ENCODE measurements at regions not wholly inside any gene's neighbourhood (a gene's known extent, or its start where the extent isn't known, plus 50 kb on each side); places are given as distances from the start of the nearest gene placed in this dataset.

DNA sequence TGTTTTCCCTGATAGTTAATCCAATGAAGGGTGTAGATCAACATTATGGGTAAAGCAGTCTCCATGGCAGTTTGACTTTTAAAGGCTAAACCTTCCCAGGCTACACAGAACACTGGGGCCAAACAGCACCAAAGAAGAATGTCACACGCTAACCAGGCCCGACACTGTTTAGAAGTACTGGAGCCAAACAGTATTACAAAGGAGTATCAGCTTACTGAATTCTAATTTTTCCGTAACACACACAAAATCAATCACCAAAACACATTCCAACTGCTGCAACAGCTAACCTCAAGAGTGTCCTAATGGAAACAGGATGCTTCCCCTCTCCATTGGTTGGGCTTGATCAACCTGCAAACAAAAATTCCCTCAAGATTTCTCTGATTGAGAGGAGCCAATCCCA, 783.5 kb downstream of the PCDH18 start:
- TF ChIP-seq, protein P1, sequence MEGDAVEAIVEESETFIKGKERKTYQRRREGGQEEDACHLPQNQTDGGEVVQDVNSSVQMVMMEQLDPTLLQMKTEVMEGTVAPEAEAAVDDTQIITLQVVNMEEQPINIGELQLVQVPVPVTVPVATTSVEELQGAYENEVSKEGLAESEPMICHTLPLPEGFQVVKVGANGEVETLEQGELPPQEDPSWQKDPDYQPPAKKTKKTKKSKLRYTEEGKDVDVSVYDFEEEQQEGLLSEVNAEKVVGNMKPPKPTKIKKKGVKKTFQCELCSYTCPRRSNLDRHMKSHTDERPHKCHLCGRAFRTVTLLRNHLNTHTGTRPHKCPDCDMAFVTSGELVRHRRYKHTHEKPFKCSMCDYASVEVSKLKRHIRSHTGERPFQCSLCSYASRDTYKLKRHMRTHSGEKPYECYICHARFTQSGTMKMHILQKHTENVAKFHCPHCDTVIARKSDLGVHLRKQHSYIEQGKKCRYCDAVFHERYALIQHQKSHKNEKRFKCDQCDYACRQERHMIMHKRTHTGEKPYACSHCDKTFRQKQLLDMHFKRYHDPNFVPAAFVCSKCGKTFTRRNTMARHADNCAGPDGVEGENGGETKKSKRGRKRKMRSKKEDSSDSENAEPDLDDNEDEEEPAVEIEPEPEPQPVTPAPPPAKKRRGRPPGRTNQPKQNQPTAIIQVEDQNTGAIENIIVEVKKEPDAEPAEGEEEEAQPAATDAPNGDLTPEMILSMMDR (IDR thresholded peaks at IDR 0.05): no peak
- TF ChIP-seq POLR2AphosphoS5 (IDR thresholded peaks at IDR 0.05) (no peak), EP300 (IDR thresholded peaks at IDR 0.05) (no peak)
